AG09309 (cell line): ENCODE measurements at regions not wholly inside any gene's neighbourhood (a gene's known extent, or its start where the extent isn't known, plus 50 kb on each side); places are given as distances from the start of the nearest gene placed in this dataset.

Experiments
- DNase-seq: peaks from one replicate; pipeline ENCODE4 v3.0.0-alpha.2; 2010; ENCODE audit warnings: low read depth
- H3K4me3 ChIP-seq: 2 replicates; pipeline ENCODE4 v1.5.1; 2011; ENCODE audit warnings: mild to moderate bottlenecking, low read depth, low read length, moderate library complexity; ENCODE audit not compliant: control insufficient read depth
- TF ChIP-seq, protein P1 (sequence below): IDR thresholded peaks from 2 replicates; pipeline ENCODE4 v1.5.1; 2011; ENCODE audit warnings: mild to moderate bottlenecking, low read depth, low read length, inconsistent platforms; ENCODE audit not compliant: insufficient read depth, control insufficient read depth; ENCODE audit errors: missing control alignments

GRCh38 chr7:22027475-22027874 lies 81.8 kb upstream of the CDCA7L start:
- no peak for DNase-seq
- H3K4me3 ChIP-seq = no peak overlapping the region
- TF ChIP-seq, protein P1, sequence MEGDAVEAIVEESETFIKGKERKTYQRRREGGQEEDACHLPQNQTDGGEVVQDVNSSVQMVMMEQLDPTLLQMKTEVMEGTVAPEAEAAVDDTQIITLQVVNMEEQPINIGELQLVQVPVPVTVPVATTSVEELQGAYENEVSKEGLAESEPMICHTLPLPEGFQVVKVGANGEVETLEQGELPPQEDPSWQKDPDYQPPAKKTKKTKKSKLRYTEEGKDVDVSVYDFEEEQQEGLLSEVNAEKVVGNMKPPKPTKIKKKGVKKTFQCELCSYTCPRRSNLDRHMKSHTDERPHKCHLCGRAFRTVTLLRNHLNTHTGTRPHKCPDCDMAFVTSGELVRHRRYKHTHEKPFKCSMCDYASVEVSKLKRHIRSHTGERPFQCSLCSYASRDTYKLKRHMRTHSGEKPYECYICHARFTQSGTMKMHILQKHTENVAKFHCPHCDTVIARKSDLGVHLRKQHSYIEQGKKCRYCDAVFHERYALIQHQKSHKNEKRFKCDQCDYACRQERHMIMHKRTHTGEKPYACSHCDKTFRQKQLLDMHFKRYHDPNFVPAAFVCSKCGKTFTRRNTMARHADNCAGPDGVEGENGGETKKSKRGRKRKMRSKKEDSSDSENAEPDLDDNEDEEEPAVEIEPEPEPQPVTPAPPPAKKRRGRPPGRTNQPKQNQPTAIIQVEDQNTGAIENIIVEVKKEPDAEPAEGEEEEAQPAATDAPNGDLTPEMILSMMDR = no peak

DNA sequence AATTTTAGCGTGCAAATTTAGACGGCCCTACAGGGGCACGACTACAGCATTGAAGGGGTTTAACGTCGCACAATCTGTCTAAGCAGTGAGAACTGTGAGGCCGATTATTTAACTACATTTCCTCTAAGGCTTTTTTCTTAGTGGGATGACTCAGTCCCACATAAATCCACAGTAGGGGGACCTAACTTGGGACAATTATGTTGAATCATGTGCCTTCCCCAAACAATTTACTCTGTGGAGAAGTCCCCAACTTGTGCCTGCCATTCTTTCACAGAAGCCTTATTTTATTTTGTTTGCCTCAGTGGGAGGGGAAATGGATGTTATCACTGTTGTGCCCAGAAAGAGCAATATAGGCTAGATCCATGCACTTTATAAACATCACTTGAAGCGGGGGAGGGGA lies 80.3 kb upstream of the CDCA7L start:
- TF ChIP-seq, protein P1 = no peak

DNA sequence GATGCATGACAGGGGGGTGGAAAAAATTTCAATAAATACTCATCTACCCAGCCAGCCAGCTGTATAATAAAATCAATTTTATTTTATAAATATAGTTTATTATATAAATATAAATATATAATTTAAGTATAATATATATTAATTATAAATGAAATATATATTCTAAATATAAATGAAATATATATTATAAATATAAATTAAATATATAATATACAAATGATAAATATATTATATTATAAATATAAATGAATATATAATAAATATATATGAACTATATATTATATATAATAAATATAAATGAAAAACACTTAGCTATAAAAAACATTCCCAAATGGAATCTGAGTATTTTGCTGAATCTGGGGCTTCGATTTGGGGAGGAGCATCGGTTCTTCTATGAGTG lies 79.4 kb upstream of the CDCA7L start:
- TF ChIP-seq, protein P1 = no peak
- no peak overlapping the region for H3K4me3 ChIP-seq
- DNase-seq = no peak

More for the DNA sequence above, 80.3 kb upstream of the CDCA7L start:
- DNase-seq = no peak
- no peak overlapping the region for H3K4me3 ChIP-seq

DNA sequence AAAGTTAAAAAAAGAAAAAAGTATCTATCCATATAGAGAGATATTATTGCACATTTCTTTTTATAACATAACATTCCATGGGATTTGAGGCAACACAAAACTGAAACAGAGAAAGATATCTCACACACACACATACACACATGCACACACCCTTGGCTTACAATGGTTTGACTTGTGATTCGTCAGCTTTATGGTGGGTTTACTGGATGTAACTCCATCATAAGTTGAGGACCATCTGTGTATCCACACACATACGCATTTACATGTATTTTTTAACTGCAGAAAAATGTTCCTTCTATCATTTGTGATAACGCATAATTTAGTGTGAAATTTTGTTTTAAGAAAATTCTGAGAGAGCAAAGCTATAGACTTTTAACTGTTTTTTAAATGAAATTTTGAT lies 74.2 kb upstream of the CDCA7L start:
- TF ChIP-seq, protein P1 = no peak
- no peak overlapping the region for H3K4me3 ChIP-seq

GRCh38 chr7:22016507-22016906 lies 70.8 kb upstream of the CDCA7L start:
- no peak overlapping the region for H3K4me3 ChIP-seq
- DNase-seq = no peak
- TF ChIP-seq, protein P1 = no peak

More for the DNA sequence above, 74.2 kb upstream of the CDCA7L start:
- no peak for DNase-seq

DNA sequence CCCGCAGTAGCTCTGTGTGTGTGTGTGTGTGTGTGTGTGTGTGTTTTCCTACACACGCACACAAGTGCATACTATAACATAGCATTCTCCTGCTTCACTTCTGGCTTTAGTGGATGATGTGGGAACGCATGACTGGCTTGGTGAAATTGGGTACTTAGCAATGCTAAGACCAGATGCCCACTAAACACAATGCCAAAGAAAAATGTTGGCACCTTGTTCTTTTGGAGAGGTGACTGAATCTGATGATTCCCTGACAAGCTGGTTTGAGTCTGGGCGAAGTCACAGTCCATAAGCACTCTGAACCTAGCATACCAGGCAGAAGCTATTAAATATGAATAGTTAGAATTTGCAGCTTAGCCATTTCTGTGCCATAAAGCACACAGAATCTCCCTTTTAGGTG lies 68.0 kb upstream of the CDCA7L start:
- DNase-seq = no peak
- TF ChIP-seq, protein P1 = no peak
- no peak overlapping the region for H3K4me3 ChIP-seq

- TF ChIP-seq, protein P1 = no peak
- no peak overlapping the region for H3K4me3 ChIP-seq
- DNase-seq = no peak
These were observed 63.0 kb upstream of the CDCA7L start for GRCh38 chr7:22008683-22009082.
